ACHN (cell line): ENCODE measurements at regions not wholly inside any gene's neighbourhood (a gene's known extent, or its start where the extent isn't known, plus 50 kb on each side); places are given as distances from the start of the nearest gene placed in this dataset.
A peak's percentile ranks its signal among the peaks of the same experiment; 100 is the strongest.
"Not testable (repeated sequence)": the region's sequence is repeated elsewhere in the genome, so short reads cannot be mapped to it uniquely, and the experiment has no call there.

ENCODE experiments used
- DNase-seq: peaks from one replicate; pipeline ENCODE4 v3.0.0-alpha.2; 2015
- in situ Hi-C: cut with HindIII; loops from 2 replicates; pipeline ENCODE4 v1.10.0; 2017; ENCODE audit warnings: low sequenced_read_pairs, low pct_ligation_motif_present, low pct_unique_long_range_greater_than_20kb

- no peak for DNase-seq
These were observed 687.6 kb downstream of the FLRT2 start for GRCh38 chr14:86217523-86217922.

GRCh38 chr14:86203843-86204242, 673.9 kb downstream of the FLRT2 start:
- in situ Hi-C loops: no loop called here
- DNase-seq: no peak

More at GRCh38 chr14:86217523-86217922, 687.6 kb downstream of the FLRT2 start:
- in situ Hi-C loops: no loop called here

- in situ Hi-C loops: no loop called here
- no peak for DNase-seq
These were observed 666.5 kb downstream of the FLRT2 start for GRCh38 chr14:86196471-86196870.

- in situ Hi-C loops: no loop called here
- no peak for DNase-seq
These were observed 663.8 kb downstream of the FLRT2 start for GRCh38 chr14:86193756-86194155.

- DNase-seq: no peak
- in situ Hi-C loops: no loop called here
These were observed 650.0 kb downstream of the FLRT2 start for GRCh38 chr14:86179980-86180379.

- in situ Hi-C loops: no loop called here
- DNase-seq: no peak
These were observed 638.4 kb downstream of the FLRT2 start for GRCh38 chr14:86168371-86168770.

- in situ Hi-C loops: no loop called here
- no peak for DNase-seq
These were observed 636.6 kb downstream of the FLRT2 start for GRCh38 chr14:86166541-86166940.

- peak; percentile 7 for DNase-seq
- in situ Hi-C loops: no loop called here
These were observed 623.5 kb downstream of the FLRT2 start for GRCh38 chr14:86153480-86153879.

- DNase-seq: no peak
- in situ Hi-C loops: no loop called here
These were observed 613.3 kb downstream of the FLRT2 start for GRCh38 chr14:86143248-86143647.

- in situ Hi-C loops: no loop called here
- no peak for DNase-seq
These were observed 612.0 kb downstream of the FLRT2 start for GRCh38 chr14:86141966-86142365.

GRCh38 chr14:86129426-86129825, 599.5 kb downstream of the FLRT2 start:
- DNase-seq: no peak
- in situ Hi-C loops: no loop called here

GRCh38 chr14:86124328-86124727, 594.4 kb downstream of the FLRT2 start:
- in situ Hi-C loops: no loop called here
- DNase-seq: no peak

- in situ Hi-C loops: no loop called here
- DNase-seq: no peak
These were observed 586.0 kb downstream of the FLRT2 start for GRCh38 chr14:86115972-86116371.

GRCh38 chr14:86110871-86111270, 580.9 kb downstream of the FLRT2 start:
- in situ Hi-C loops, DNase-seq: not testable (repeated sequence)

- in situ Hi-C loops: no loop called here
- DNase-seq: no peak
These were observed 574.8 kb downstream of the FLRT2 start for GRCh38 chr14:86104691-86105265.

GRCh38 chr14:86094512-86094911, 564.6 kb downstream of the FLRT2 start:
- in situ Hi-C loops: no loop called here
- no peak for DNase-seq

GRCh38 chr14:86091811-86092210, 561.9 kb downstream of the FLRT2 start:
- no peak for DNase-seq
- in situ Hi-C loops: no loop called here

- no peak for DNase-seq
- in situ Hi-C loops: no loop called here
These were observed 558.2 kb downstream of the FLRT2 start for GRCh38 chr14:86088156-86088555.

- in situ Hi-C loops: no loop called here
- DNase-seq: no peak
These were observed 557.4 kb downstream of the FLRT2 start for GRCh38 chr14:86087377-86087776.

- no peak for DNase-seq
- in situ Hi-C loops: no loop called here
These were observed 557.0 kb downstream of the FLRT2 start for GRCh38 chr14:86086962-86087361.

- no peak for DNase-seq
- in situ Hi-C loops: no loop called here
These were observed 554.2 kb downstream of the FLRT2 start for GRCh38 chr14:86084097-86084496.
